SK-N-MC (cell line): ENCODE measurements at regions not wholly inside any gene's neighbourhood (a gene's known extent, or its start where the extent isn't known, plus 50 kb on each side); places are given as distances from the start of the nearest gene placed in this dataset.

Source experiments
- DNase-seq: peaks from one replicate; pipeline ENCODE4 v3.0.0-alpha.2; 2011; ENCODE audit warnings: low read depth, low spot score
- H3K27ac ChIP-seq: fragments of 200-600 bp; sonication (generic); 2 replicates; pipeline ENCODE4 v1.5.1; 2016; ENCODE audit warnings: mixed run types
- H3K36me3 ChIP-seq: fragments of 200-600 bp; sonication (generic); 2 replicates; pipeline ENCODE4 v1.6.1; 2017; ENCODE audit warnings: antibody characterized with exemption, low read length, mixed read lengths; ENCODE audit not compliant: insufficient read depth
- H3K4me3 ChIP-seq: fragments of 200-600 bp; sonication (generic); 2 replicates; pipeline ENCODE4 v1.5.1; 2016
- H3K9ac ChIP-seq: fragments of 200-600 bp; sonication (generic); 2 replicates; pipeline ENCODE4 v1.8.0; 2017; ENCODE audit warnings: mixed run types, mixed read lengths; ENCODE audit not compliant: insufficient read length
- H3K9me3 ChIP-seq: fragments of 200-600 bp; sonication (generic); 2 replicates; pipeline ENCODE4 v1.6.1; 2017; ENCODE audit warnings: low read depth, mild to moderate bottlenecking, antibody characterized with exemption, low read length, moderate library complexity, mixed read lengths
- EZH2 ChIP-seq: fragments of 200-600 bp; sonication (generic); IDR thresholded peaks from one replicate; pipeline ENCODE4 v1.6.1; 2017; ENCODE audit warnings: antibody characterized with exemption
- FOXP2 ChIP-seq: optimal IDR thresholded peaks from 2 replicates; pipeline ENCODE3; 2011; ENCODE audit warnings: mild to moderate bottlenecking, moderate library complexity; ENCODE audit not compliant: insufficient read depth; ENCODE audit errors: extremely low read length, control extremely low read depth
- POLR2AphosphoS5 ChIP-seq: IDR thresholded peaks from 2 replicates; pipeline ENCODE4 v1.6.1; 2012; ENCODE audit warnings: mild to moderate bottlenecking, low read depth, low read length, borderline replicate concordance

GRCh38 chr12:40632933-40633332 is 59.3 kb upstream of the CNTN1 start:
- no peaks in the 10 kb centered on the region for H3K9me3 ChIP-seq
- H3K27ac ChIP-seq = no peak overlapping the region
- H3K36me3 ChIP-seq = no peaks in the 10 kb centered on the region
- TF ChIP-seq POLR2AphosphoS5 (no peak), EZH2 (no peak), FOXP2 (no peak)
- H3K4me3 ChIP-seq = no peak overlapping the region
- H3K9ac ChIP-seq = no peak overlapping the region
- DNase-seq = no peak

- H3K36me3 ChIP-seq = no peaks in the 10 kb centered on the region
- no peak overlapping the region for H3K4me3 ChIP-seq
- TF ChIP-seq POLR2AphosphoS5 = no peak
- no peak for DNase-seq
- H3K27ac ChIP-seq = no peak overlapping the region
- no peaks in the 10 kb centered on the region for H3K9me3 ChIP-seq
- no peak overlapping the region for H3K9ac ChIP-seq
Observed at GRCh38 chr12:40634517-40635131, 57.6 kb upstream of the CNTN1 start.

GRCh38 chr12:40635141-40635731 is 57.0 kb upstream of the CNTN1 start:
- TF ChIP-seq FOXP2 = no peak
- TF ChIP-seq EZH2 = no peak
- TF ChIP-seq POLR2AphosphoS5 = no peak
- Histone ChIP-seq H3K36me3 (no peaks in the 10 kb centered on the region), H3K4me3 (no peak overlapping the region), H3K9ac (no peak overlapping the region), H3K27ac (no peak overlapping the region), H3K9me3 (no peaks in the 10 kb centered on the region)
- DNase-seq = no peak
